Gastroesophageal sphincter (tissue), 3 donors: ENCODE measurements at regions not wholly inside any gene's neighbourhood (a gene's known extent, or its start where the extent isn't known, plus 50 kb on each side); places are given as distances from the start of the nearest gene placed in this dataset.

ENCODE experiments used
- EP300 ChIP-seq: sonication (generic); formaldehyde crosslinking; IDR thresholded peaks from one replicate; pipeline ENCODE4 v1.6.1; 2017; ENCODE audit warnings: antibody characterized with exemption, mild to moderate bottlenecking
- POLR2A ChIP-seq, 2 donors: fragments of 450-650 bp; IDR thresholded peaks; one replicate each; pipeline ENCODE4 v1.6.1; 2017; ENCODE audit warnings: antibody characterized with exemption in 2 of 2, mild to moderate bottlenecking in 2 of 2, moderate library complexity in 1 of 2
- TF ChIP-seq, protein P1 (sequence below), 4 experiments: fragments of 200-600 bp in 2 of 4; fragments of 450-650 bp in 2 of 4; sonication (generic) in 1 of 4; IDR thresholded peaks; one replicate each; pipeline ENCODE4 v1.5.1; 2017 to 2019; ENCODE audit warnings: antibody characterized with exemption in 4 of 4, mild to moderate bottlenecking in 2 of 4, moderate library complexity in 2 of 4

DNA sequence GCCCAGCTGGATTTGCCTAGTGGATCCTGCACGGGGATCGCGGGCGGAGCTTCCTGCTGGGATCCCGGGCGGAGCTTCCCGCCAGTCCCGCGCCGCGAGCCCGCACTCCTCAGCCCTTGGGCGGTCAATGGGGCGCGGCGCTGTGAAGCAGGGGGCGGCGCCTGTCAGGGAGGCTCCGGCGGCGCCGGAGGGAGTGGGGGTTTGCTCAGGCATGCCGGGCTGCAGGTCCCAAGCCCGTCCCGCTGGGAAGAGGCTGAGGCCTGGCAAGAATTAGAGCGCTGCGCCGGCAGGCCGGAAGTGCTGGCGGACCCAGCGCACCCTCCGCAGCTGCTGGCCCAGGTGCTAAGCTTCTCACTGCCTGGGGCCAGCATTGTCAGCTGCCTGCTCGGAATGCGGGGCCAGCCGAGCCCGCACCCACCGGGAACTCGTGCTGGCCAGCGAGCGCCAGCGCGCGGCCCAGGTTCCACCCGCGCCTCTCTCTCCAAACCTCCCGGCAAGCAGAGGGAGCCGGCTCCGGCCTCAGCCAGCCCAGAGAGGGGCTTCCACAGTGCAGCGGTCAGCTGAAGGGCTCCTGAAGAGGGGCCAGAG is 119.6 kb downstream of the PRR20E start:
- no peak for TF ChIP-seq POLR2A (IDR thresholded peaks at IDR 0.05)
- TF ChIP-seq, protein P1, sequence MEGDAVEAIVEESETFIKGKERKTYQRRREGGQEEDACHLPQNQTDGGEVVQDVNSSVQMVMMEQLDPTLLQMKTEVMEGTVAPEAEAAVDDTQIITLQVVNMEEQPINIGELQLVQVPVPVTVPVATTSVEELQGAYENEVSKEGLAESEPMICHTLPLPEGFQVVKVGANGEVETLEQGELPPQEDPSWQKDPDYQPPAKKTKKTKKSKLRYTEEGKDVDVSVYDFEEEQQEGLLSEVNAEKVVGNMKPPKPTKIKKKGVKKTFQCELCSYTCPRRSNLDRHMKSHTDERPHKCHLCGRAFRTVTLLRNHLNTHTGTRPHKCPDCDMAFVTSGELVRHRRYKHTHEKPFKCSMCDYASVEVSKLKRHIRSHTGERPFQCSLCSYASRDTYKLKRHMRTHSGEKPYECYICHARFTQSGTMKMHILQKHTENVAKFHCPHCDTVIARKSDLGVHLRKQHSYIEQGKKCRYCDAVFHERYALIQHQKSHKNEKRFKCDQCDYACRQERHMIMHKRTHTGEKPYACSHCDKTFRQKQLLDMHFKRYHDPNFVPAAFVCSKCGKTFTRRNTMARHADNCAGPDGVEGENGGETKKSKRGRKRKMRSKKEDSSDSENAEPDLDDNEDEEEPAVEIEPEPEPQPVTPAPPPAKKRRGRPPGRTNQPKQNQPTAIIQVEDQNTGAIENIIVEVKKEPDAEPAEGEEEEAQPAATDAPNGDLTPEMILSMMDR (IDR thresholded peaks at IDR 0.05): no peak
- TF ChIP-seq EP300: no peak
